Activated CD4-positive, alpha-beta memory T cell treated with anti-CD3 and anti-CD28 coated beads for 36 hours (primary cell): ENCODE measurements at regions not wholly inside any gene's neighbourhood (a gene's known extent, or its start where the extent isn't known, plus 50 kb on each side); places are given as distances from the start of the nearest gene placed in this dataset.

Source experiments
- CTCF ChIA-PET: fragments of 350-600 bp; sonication (Branson Sonifier 250); formaldehyde crosslinking; loops from one replicate; lab custom pipeline; 2021; ENCODE audit warnings: antibody characterized with exemption, inconsistent platforms; lab: Charles Lee
- POLR2A ChIA-PET: fragments of 350-600 bp; sonication (Branson Sonifier 250); formaldehyde crosslinking; loops from one replicate; lab custom pipeline; 2021; ENCODE audit warnings: antibody characterized with exemption; lab: Charles Lee
- DNase-seq: peaks from one replicate; pipeline ENCODE4 v3.0.0-alpha.2; 2020
- H3K27ac Mint-ChIP-seq: one replicate; pipeline ENCODE4 v1.8.0; 2021; ENCODE audit warnings: mixed read lengths
- H3K27me3 Mint-ChIP-seq: one replicate; pipeline ENCODE4 v1.8.0; 2021; ENCODE audit warnings: mixed read lengths
- H3K36me3 Mint-ChIP-seq: one replicate; pipeline ENCODE4 v1.8.0; 2021; ENCODE audit warnings: mixed read lengths
- H3K4me1 Mint-ChIP-seq: one replicate; pipeline ENCODE4 v1.8.0; 2021; ENCODE audit warnings: low read depth, mixed read lengths
- H3K4me3 Mint-ChIP-seq: one replicate; pipeline ENCODE4 v1.8.0; 2021; ENCODE audit warnings: mild to moderate bottlenecking, mixed read lengths
- H3K9me3 Mint-ChIP-seq: one replicate; pipeline ENCODE4 v1.8.0; 2021; ENCODE audit warnings: mixed read lengths
- intact Hi-C: fragments of 100-400 bp; cut with micrococcal nuclease; formaldehyde crosslinking; loops from one replicate; pipeline ENCODE4 v1.15.1; 2023

- H3K9me3 Mint-ChIP-seq = no peaks in the 10 kb centered on the region
- DNase-seq = no peak
- no peak overlapping the region for H3K4me3 Mint-ChIP-seq
- ChIA-PET POLR2A (no interaction called here), CTCF (no interaction called here)
- H3K27ac Mint-ChIP-seq = no peak overlapping the region
- intact Hi-C loops = no loop called here
- H3K27me3 Mint-ChIP-seq = peaks cover 4% of the 10 kb centered on the region
- no peaks in the 10 kb centered on the region for H3K4me1 Mint-ChIP-seq
- H3K36me3 Mint-ChIP-seq = no peaks in the 10 kb centered on the region
Measured at GRCh38 chr2:199589306-199589705, 131.6 kb upstream of the SATB2 start.

- Mint-ChIP-seq H3K9me3 (no peaks in the 10 kb centered on the region), H3K27me3 (peaks cover 4% of the 10 kb centered on the region), H3K27ac (no peak overlapping the region), H3K36me3 (no peaks in the 10 kb centered on the region), H3K4me3 (no peak overlapping the region), H3K4me1 (no peaks in the 10 kb centered on the region)
- intact Hi-C loops = no loop called here
- no peak for DNase-seq
- ChIA-PET CTCF (no interaction called here), POLR2A (no interaction called here)
Measured at GRCh38 chr2:199588054-199588453, 130.3 kb upstream of the SATB2 start.

GRCh38 chr2:199586646-199587045 is 128.9 kb upstream of the SATB2 start:
- POLR2A ChIA-PET = no interaction called here
- no peaks in the 10 kb centered on the region for H3K4me1 Mint-ChIP-seq
- CTCF ChIA-PET = no interaction called here

GRCh38 chr2:199583676-199584075 is 125.9 kb upstream of the SATB2 start:
- no peak for DNase-seq
- ChIA-PET CTCF (no interaction called here), POLR2A (no interaction called here)
- peaks cover 3% of the 10 kb centered on the region for H3K27me3 Mint-ChIP-seq
- no peaks in the 10 kb centered on the region for H3K4me1 Mint-ChIP-seq
- H3K36me3 Mint-ChIP-seq = no peaks in the 10 kb centered on the region
- H3K4me3 Mint-ChIP-seq = no peak overlapping the region
- H3K27ac Mint-ChIP-seq = no peak overlapping the region
- intact Hi-C loops = no loop called here
- no peaks in the 10 kb centered on the region for H3K9me3 Mint-ChIP-seq

More at GRCh38 chr2:199586646-199587045, 128.9 kb upstream of the SATB2 start:
- Mint-ChIP-seq H3K4me3 (no peak overlapping the region), H3K27ac (no peak overlapping the region), H3K9me3 (no peaks in the 10 kb centered on the region), H3K36me3 (no peaks in the 10 kb centered on the region), H3K27me3 (peaks cover 7% of the 10 kb centered on the region)
- DNase-seq = no peak
- intact Hi-C loops = no loop called here

GRCh38 chr2:199581935-199582360 is 124.2 kb upstream of the SATB2 start:
- POLR2A ChIA-PET = no interaction called here

GRCh38 chr2:199581408-199581807 is 123.7 kb upstream of the SATB2 start:
- Mint-ChIP-seq H3K27me3 (peaks cover 4% of the 10 kb centered on the region), H3K9me3 (no peaks in the 10 kb centered on the region), H3K36me3 (no peaks in the 10 kb centered on the region), H3K4me3 (no peak overlapping the region), H3K27ac (no peak overlapping the region), H3K4me1 (no peaks in the 10 kb centered on the region)
- ChIA-PET POLR2A (no interaction called here), CTCF (no interaction called here)
- DNase-seq = no peak
- intact Hi-C loops = no loop called here

More at GRCh38 chr2:199581935-199582360, 124.2 kb upstream of the SATB2 start:
- H3K36me3 Mint-ChIP-seq = no peaks in the 10 kb centered on the region
- no peak for DNase-seq
- H3K27ac Mint-ChIP-seq = no peak overlapping the region
- CTCF ChIA-PET = no interaction called here
- no peak overlapping the region for H3K4me3 Mint-ChIP-seq
- no peaks in the 10 kb centered on the region for H3K4me1 Mint-ChIP-seq
- intact Hi-C loops = no loop called here
- peaks cover 4% of the 10 kb centered on the region for H3K27me3 Mint-ChIP-seq
- no peaks in the 10 kb centered on the region for H3K9me3 Mint-ChIP-seq

GRCh38 chr2:199575416-199575815 is 117.7 kb upstream of the SATB2 start:
- H3K36me3 Mint-ChIP-seq = no peaks in the 10 kb centered on the region
- no peaks in the 10 kb centered on the region for H3K9me3 Mint-ChIP-seq
- H3K4me3 Mint-ChIP-seq = no peak overlapping the region
- no peak for DNase-seq
- peaks cover 5% of the 10 kb centered on the region for H3K27me3 Mint-ChIP-seq
- intact Hi-C loops = no loop called here
- CTCF ChIA-PET = no interaction called here
- H3K4me1 Mint-ChIP-seq = no peaks in the 10 kb centered on the region
- no peak overlapping the region for H3K27ac Mint-ChIP-seq
- POLR2A ChIA-PET = no interaction called here

- ChIA-PET POLR2A (no interaction called here), CTCF (no interaction called here)
- H3K27me3 Mint-ChIP-seq = peaks cover 5% of the 10 kb centered on the region
Measured at GRCh38 chr2:199572571-199572970, 114.8 kb upstream of the SATB2 start.

GRCh38 chr2:199570934-199571333 is 113.2 kb upstream of the SATB2 start:
- intact Hi-C loops = no loop called here
- CTCF ChIA-PET = no interaction called here
- no peak for DNase-seq
- H3K27ac Mint-ChIP-seq = no peak overlapping the region
- POLR2A ChIA-PET = no interaction called here
- H3K4me3 Mint-ChIP-seq = no peak overlapping the region
- H3K4me1 Mint-ChIP-seq = no peaks in the 10 kb centered on the region
- no peaks in the 10 kb centered on the region for H3K36me3 Mint-ChIP-seq
- H3K9me3 Mint-ChIP-seq = no peaks in the 10 kb centered on the region
- H3K27me3 Mint-ChIP-seq = peaks cover 4% of the 10 kb centered on the region

More at GRCh38 chr2:199572571-199572970, 114.8 kb upstream of the SATB2 start:
- DNase-seq = no peak
- intact Hi-C loops = no loop called here
- no peaks in the 10 kb centered on the region for H3K4me1 Mint-ChIP-seq
- no peaks in the 10 kb centered on the region for H3K9me3 Mint-ChIP-seq
- no peak overlapping the region for H3K27ac Mint-ChIP-seq
- H3K4me3 Mint-ChIP-seq = no peak overlapping the region
- no peaks in the 10 kb centered on the region for H3K36me3 Mint-ChIP-seq

- Mint-ChIP-seq H3K4me1 (no peaks in the 10 kb centered on the region), H3K9me3 (no peaks in the 10 kb centered on the region), H3K27ac (no peak overlapping the region), H3K36me3 (no peaks in the 10 kb centered on the region), H3K4me3 (no peak overlapping the region), H3K27me3 (peaks cover 4% of the 10 kb centered on the region)
- ChIA-PET CTCF (no interaction called here), POLR2A (no interaction called here)
- intact Hi-C loops = no loop called here
- no peak for DNase-seq
Measured at GRCh38 chr2:199569336-199569735, 111.6 kb upstream of the SATB2 start.

- peaks cover 3% of the 10 kb centered on the region for H3K9me3 Mint-ChIP-seq
- H3K36me3 Mint-ChIP-seq = no peaks in the 10 kb centered on the region
- DNase-seq = no peak
- no peak overlapping the region for H3K4me3 Mint-ChIP-seq
- ChIA-PET CTCF (no interaction called here), POLR2A (no interaction called here)
- no peaks in the 10 kb centered on the region for H3K27me3 Mint-ChIP-seq
- H3K4me1 Mint-ChIP-seq = no peaks in the 10 kb centered on the region
- H3K27ac Mint-ChIP-seq = no peak overlapping the region
- intact Hi-C loops = no loop called here
Measured at GRCh38 chr2:199558156-199558555, 100.4 kb upstream of the SATB2 start.

GRCh38 chr2:199556527-199557285 is 99.0 kb upstream of the SATB2 start:
- Mint-ChIP-seq H3K36me3 (no peaks in the 10 kb centered on the region), H3K4me1 (no peaks in the 10 kb centered on the region), H3K27me3 (no peaks in the 10 kb centered on the region), H3K4me3 (no peak overlapping the region), H3K27ac (no peak overlapping the region), H3K9me3 (no peaks in the 10 kb centered on the region)
- POLR2A ChIA-PET = no interaction called here
- CTCF ChIA-PET = no interaction called here
- DNase-seq = no peak
- intact Hi-C loops = no loop called here

GRCh38 chr2:199554026-199554425 is 96.3 kb upstream of the SATB2 start:
- ChIA-PET POLR2A (no interaction called here), CTCF (interaction anchor here (1.4 kb wide), 1 partner anchor 66 kb away, joined by 3 read pairs; no protein-coding TSS in a partner anchor)

More at GRCh38 chr2:199554026-199554425, 96.3 kb upstream of the SATB2 start:
- no peak overlapping the region for H3K27ac Mint-ChIP-seq
- no peaks in the 10 kb centered on the region for H3K27me3 Mint-ChIP-seq
- no peak for DNase-seq
- H3K36me3 Mint-ChIP-seq = no peaks in the 10 kb centered on the region
- H3K4me3 Mint-ChIP-seq = no peak overlapping the region
- H3K4me1 Mint-ChIP-seq = no peaks in the 10 kb centered on the region
- no peaks in the 10 kb centered on the region for H3K9me3 Mint-ChIP-seq
- intact Hi-C loops = no loop called here
